Rectal smooth muscle tissue (tissue), 1 donor: ENCODE measurements at regions not wholly inside any gene's neighbourhood (a gene's known extent, or its start where the extent isn't known, plus 50 kb on each side); places are given as distances from the start of the nearest gene placed in this dataset.

ENCODE experiments used
- H3K27ac ChIP-seq: one replicate; pipeline ENCODE4 v1.7.0; 2013; ENCODE audit warnings: low read depth, low read length, inconsistent platforms
- H3K27me3 ChIP-seq: one replicate; pipeline ENCODE4 v1.7.0; 2013; ENCODE audit warnings: low read length; ENCODE audit not compliant: control insufficient read depth, insufficient read depth
- H3K36me3 ChIP-seq: one replicate; pipeline ENCODE4 v1.7.0; 2013; ENCODE audit warnings: low read length; ENCODE audit not compliant: control insufficient read depth, insufficient read depth
- H3K4me1 ChIP-seq: one replicate; pipeline ENCODE4 v1.7.0; 2013; ENCODE audit warnings: low read length; ENCODE audit not compliant: control insufficient read depth, insufficient read depth
- H3K4me3 ChIP-seq: one replicate; pipeline ENCODE4 v1.7.0; 2013; ENCODE audit warnings: low read length
- H3K9ac ChIP-seq: one replicate; pipeline ENCODE4 v1.7.0; 2013; ENCODE audit warnings: low read length

DNA sequence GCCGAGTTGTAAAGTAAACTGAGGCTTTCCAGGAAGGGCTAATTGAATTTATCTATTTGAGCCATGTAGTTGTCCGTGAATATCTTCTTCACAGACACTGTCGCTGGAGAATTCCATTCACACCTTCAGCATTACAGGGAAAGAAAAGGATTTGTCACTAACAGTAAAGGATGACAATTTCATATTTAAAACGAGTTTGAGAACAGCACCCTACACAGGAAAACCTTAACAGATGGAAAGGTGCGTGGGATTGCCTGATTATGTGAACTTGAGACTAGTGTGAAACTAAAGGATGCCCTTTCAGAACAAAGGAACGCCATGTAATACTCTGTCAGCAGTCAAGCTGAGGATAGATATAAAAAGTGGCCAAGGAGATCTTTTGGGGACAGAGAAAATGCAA is 492.5 kb upstream of the ADGRL2 start:
- Histone ChIP-seq H3K36me3 (no peaks in the 10 kb centered on the region), H3K27me3 (no peaks in the 10 kb centered on the region), H3K4me3 (no peak overlapping the region), H3K9ac (no peak overlapping the region), H3K4me1 (no peaks in the 10 kb centered on the region), H3K27ac (no peak overlapping the region)

DNA sequence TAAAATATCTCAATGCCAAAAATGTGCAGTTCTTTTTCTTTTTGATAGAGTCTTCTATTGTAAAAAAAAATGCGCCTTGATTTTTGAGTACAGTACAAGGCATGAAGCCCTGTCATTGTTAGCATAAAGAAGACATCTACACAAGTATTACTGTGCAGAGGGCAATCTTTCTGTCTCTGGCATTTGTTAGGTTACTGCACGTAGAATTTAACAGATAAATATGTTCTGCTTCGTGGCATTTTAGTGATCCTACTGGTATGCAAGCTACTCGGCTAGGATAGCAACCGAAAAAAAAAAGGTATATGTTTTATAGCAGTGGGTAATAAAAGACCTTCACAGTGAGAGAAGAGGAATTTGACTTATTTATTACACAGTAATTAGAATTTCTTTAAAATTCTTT is 492.9 kb upstream of the ADGRL2 start:
- Histone ChIP-seq H3K4me1 (no peaks in the 10 kb centered on the region), H3K27me3 (no peaks in the 10 kb centered on the region), H3K36me3 (no peaks in the 10 kb centered on the region), H3K27ac (no peak overlapping the region), H3K4me3 (no peak overlapping the region), H3K9ac (no peak overlapping the region)

DNA sequence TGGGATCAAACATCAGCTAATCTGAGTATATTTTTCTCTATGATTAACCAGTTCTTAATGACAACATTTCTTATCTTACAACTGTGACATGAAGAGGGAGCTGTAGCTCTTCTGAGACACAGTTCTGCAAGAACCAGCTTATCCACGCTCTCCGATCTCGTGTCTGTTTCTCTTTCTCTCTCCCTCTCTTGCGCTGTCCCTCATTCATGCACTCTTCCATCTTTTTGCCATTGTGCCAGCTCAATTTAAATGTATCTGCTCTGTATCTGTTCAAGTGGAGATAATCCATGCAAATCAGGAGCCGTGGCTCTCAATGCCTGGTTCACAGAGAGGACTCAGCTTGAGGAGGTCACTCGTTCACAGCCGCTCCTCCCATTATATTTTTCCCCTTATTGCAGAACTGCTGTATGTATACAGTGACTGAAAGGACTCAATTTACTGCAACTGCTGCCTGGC is 494.7 kb upstream of the ADGRL2 start:
- Histone ChIP-seq H3K4me1 (no peaks in the 10 kb centered on the region), H3K9ac (no peak overlapping the region), H3K27me3 (no peaks in the 10 kb centered on the region), H3K27ac (no peak overlapping the region), H3K36me3 (no peaks in the 10 kb centered on the region), H3K4me3 (peak overlapping the region; percentile 58)

DNA sequence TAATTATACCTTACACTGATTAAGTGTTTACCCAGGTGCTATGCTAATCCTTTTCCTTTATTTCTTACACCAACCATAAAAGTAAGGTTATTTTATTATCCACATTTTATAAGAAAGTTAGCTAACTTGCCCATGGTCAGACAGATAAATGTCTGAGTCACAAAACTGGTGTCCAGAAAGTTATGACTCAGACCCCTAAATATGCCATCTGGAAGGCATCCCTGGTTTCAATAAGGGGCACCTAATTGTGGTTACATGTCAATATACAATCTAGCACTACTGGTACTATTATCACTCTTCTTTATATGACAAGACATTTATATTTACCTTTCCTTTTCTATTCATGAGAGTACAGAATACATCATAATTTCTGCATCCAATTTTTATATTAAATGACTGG is 496.5 kb upstream of the ADGRL2 start:
- Histone ChIP-seq H3K9ac (no peak overlapping the region), H3K27ac (no peak overlapping the region), H3K27me3 (no peaks in the 10 kb centered on the region), H3K4me1 (no peaks in the 10 kb centered on the region), H3K36me3 (no peaks in the 10 kb centered on the region), H3K4me3 (no peak overlapping the region)

DNA sequence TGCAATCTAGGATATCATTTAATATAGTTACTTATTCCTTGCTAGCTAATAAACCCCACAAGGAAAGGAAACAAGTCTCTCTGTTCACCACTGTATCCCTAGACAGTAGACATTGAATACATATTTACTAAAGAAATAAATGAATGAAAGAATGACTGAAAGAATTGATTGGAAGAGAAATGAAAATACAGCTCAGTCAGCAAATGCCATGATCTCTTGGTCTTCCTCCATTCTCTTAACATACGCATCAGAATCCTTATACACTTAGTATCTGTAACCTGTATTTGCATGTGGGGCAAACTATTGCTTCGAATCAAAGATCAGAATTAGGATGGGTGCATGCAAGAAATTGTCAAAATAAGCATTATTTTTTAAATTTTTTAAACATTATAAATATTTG is 500.8 kb upstream of the ADGRL2 start:
- H3K36me3 ChIP-seq, result no peaks in the 10 kb centered on the region
- H3K4me3 ChIP-seq, result no peak overlapping the region
- no peak overlapping the region for H3K9ac ChIP-seq
- H3K27ac ChIP-seq, result no peak overlapping the region
- H3K4me1 ChIP-seq, result no peaks in the 10 kb centered on the region
- no peaks in the 10 kb centered on the region for H3K27me3 ChIP-seq

DNA sequence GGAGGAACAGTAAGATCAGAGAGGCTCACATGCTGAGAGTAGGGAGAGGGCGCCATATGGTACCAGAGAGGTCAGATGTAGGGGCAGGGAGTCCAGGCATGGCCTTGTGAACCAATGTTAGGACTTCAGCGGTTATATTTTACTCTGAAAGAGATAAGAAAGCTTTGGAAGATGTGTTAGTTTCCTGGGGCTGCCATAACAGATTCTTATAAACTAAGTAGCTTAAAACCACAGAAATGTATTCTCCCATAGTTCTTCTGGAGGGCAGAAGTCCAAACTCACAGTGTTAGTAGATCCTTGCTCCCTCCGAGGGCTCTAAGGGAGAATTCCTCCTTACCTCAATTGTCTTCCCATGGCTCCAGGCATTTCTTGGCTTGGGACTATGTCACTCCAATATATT is 502.5 kb upstream of the ADGRL2 start:
- H3K9ac ChIP-seq, result no peak overlapping the region
- no peak overlapping the region for H3K4me3 ChIP-seq
- H3K36me3 ChIP-seq, result no peaks in the 10 kb centered on the region
- H3K4me1 ChIP-seq, result no peaks in the 10 kb centered on the region
- H3K27me3 ChIP-seq, result no peaks in the 10 kb centered on the region
- H3K27ac ChIP-seq, result no peak overlapping the region

DNA sequence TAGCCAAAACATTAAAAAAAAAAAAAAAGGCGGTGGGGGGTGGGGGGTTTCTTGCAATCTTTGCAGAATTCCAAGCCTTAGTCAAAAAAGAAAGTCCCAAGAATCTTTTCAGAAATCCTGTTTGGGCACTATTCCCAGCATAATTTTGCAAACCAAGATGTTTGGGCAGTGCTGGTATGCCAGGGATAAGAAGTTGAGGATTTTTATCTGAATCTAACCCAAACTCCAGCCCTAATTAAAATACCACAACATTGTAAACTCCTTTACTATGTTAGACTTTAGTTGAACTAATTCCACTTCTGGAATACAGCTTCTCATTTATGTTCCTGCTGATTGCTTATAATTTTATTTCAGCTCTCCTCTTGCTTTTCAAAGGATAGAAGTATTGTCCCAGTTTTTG is 504.1 kb upstream of the ADGRL2 start:
- H3K36me3 ChIP-seq, result no peaks in the 10 kb centered on the region
- no peak overlapping the region for H3K9ac ChIP-seq
- no peak overlapping the region for H3K27ac ChIP-seq
- no peaks in the 10 kb centered on the region for H3K4me1 ChIP-seq
- H3K4me3 ChIP-seq, result no peak overlapping the region
- no peaks in the 10 kb centered on the region for H3K27me3 ChIP-seq

DNA sequence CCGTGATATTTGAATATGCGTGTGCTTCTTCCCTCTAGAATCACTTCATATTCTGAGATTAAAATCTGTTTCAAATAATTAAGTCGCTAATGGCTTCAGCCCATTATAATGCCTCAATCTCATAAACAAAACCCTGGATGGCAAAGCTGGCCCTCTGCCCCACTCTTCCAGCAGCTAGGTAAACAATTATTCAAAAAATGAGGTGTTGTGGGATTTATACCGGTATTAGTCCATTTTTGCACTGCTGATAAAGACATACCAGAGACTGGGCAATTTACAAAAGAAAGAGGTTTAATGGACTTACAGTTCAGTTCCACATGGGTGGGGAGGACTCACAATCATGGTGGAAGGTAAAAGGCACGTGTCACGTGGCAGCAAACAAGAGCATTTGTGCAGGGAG is 510.4 kb upstream of the ADGRL2 start:
- no peak overlapping the region for H3K9ac ChIP-seq
- no peak overlapping the region for H3K4me3 ChIP-seq
- no peaks in the 10 kb centered on the region for H3K27me3 ChIP-seq
- H3K36me3 ChIP-seq, result no peaks in the 10 kb centered on the region
- H3K27ac ChIP-seq, result no peak overlapping the region
- no peaks in the 10 kb centered on the region for H3K4me1 ChIP-seq

DNA sequence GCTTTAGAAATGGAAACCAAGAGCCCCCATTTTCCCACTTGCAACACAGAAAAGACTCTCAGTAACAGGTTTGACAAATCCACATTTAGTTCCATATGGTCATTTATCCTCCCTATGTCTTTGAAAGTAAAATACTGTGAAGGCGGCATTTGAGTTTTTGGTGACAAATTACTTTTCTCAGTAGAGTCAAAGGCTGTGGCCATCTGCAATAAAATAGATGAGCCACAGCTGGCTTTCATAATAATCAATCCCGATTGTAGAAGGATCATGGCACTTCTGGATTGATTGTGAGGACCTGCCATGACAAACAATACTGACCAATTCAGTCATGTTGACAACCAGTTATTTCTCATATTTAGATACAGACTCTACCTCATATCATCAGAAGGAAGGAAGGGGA is 512.0 kb upstream of the ADGRL2 start:
- Histone ChIP-seq H3K36me3 (no peaks in the 10 kb centered on the region), H3K27me3 (no peaks in the 10 kb centered on the region), H3K27ac (no peak overlapping the region), H3K9ac (no peak overlapping the region), H3K4me3 (no peak overlapping the region), H3K4me1 (no peaks in the 10 kb centered on the region)

DNA sequence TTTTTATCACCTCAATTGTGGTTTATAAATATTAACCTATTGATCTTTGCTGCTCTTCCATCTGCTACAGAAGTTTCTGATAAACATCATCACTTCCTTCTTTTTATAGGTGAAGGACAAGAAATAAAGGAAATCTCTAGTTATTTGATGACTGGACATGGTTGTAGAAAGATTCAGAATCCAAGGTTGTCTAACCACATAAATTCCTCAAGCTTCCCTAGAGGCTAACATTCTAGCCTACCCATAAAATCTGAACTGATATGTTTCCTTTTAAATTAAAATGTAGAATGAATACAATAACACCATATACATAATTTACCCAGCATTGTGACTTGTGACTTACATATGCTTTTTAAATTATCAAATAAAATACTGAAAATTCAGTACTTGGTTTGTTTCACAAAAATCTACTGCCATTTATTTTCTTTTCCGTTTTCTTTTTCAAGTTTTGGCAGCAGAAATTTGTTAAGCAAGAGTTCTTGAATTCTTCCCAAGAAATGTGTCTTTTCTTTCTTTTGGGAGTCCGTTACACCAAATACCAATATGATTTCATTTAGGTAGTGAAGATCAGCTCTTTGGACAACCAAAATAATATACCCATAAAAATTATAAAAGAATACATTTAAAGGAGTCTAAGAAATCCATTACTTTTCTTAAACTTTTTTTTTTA is 513.2 kb upstream of the ADGRL2 start:
- Histone ChIP-seq H3K27ac (no peak overlapping the region), H3K4me1 (no peaks in the 10 kb centered on the region), H3K36me3 (no peaks in the 10 kb centered on the region), H3K4me3 (no peak overlapping the region), H3K27me3 (no peaks in the 10 kb centered on the region), H3K9ac (no peak overlapping the region)

DNA sequence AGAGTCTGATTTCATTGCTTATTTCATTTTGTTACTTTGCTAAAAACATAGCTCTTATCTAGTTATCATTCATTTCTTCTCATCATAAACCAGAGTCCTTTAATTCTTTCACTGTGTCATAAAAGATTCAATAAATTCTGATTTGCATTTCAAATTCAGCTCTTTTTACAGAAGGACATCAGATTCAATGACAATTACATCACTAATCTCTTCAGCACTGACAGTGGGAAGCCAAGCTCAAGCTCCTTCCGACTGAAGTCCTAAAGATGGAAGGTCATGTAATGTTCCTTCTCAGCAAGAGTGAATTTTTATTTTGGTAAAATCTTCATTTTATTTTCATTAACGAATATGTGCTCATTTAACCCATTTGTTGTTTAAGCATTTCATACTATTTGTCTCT is 530.7 kb upstream of the ADGRL2 start:
- Histone ChIP-seq H3K4me3 (no peak overlapping the region), H3K36me3 (no peaks in the 10 kb centered on the region), H3K27ac (no peak overlapping the region), H3K9ac (no peak overlapping the region), H3K4me1 (no peaks in the 10 kb centered on the region), H3K27me3 (no peaks in the 10 kb centered on the region)

DNA sequence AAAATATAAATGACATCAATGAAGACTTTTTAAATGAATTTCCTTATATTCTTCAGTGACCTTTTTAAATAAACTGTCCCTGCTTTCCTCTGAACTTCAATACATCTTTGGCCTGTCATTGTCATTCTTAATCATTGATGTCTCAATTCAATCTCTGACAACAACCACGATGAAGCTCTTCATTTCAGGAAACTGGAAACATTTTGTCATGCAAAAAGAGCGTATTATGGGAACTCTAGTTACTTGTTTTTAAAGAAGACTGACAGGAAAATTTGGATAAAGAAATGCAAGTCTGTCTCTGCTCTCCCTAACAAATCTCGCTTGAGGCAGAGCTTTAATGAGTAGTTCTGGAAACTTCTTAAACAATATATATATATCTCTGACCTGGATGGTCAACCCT is 535.8 kb upstream of the ADGRL2 start:
- Histone ChIP-seq H3K27me3 (no peaks in the 10 kb centered on the region), H3K27ac (no peak overlapping the region), H3K4me1 (no peaks in the 10 kb centered on the region), H3K9ac (no peak overlapping the region), H3K36me3 (no peaks in the 10 kb centered on the region), H3K4me3 (no peak overlapping the region)

DNA sequence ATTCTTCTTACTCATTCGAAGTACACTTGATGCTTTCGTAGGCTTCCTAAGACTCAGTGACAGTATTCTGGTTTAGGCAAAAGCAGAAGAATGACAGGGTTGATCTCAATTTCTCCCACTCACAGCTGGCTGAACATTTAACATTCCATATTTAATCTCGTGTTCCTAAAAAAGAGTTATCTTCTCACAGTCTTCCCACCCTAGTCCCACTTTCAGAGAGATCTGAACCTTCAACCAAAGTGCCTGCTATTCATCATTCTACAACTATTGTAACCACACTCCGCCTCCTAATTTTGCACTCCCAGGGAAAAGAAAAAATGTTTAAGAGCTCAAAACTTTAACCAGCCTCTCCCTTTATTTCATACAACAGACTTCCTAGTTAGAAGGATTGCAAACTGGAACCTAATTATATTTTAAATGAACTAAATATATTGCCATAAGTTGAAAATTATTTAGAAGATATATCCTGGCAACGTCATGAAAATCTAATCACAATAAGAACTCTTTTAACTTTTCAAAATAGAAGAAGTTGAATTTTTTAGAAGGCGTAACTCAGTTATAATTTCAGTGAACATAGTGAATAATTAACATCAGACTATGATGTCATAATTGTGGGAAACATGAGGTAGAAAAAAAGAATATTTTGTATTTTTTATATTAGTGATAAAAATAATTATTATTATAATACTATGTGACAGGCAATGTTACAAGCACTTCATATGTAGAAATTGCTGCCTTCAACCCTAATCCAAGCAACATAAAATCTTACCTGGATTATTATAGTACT is 540.9 kb upstream of the ADGRL2 start:
- Histone ChIP-seq H3K4me3 (no peak overlapping the region), H3K9ac (no peak overlapping the region), H3K27ac (no peak overlapping the region), H3K36me3 (no peaks in the 10 kb centered on the region), H3K27me3 (no peaks in the 10 kb centered on the region), H3K4me1 (no peaks in the 10 kb centered on the region)
